ENCODE measurements at regions not wholly inside any gene's neighbourhood (a gene's known extent, or its start where the extent isn't known, plus 50 kb on each side); places are given as distances from the start of the nearest gene placed in this dataset.
A peak's percentile ranks its signal among the peaks of the same experiment; 100 is the strongest.

- DNase-seq, result no peak
Measured at GRCh38 chr12:91964501-91964900, 181.1 kb downstream of the BTG1 start.

- DNase-seq, result no peak
Measured at GRCh38 chr12:91959220-91959619, 186.4 kb downstream of the BTG1 start.

DNA sequence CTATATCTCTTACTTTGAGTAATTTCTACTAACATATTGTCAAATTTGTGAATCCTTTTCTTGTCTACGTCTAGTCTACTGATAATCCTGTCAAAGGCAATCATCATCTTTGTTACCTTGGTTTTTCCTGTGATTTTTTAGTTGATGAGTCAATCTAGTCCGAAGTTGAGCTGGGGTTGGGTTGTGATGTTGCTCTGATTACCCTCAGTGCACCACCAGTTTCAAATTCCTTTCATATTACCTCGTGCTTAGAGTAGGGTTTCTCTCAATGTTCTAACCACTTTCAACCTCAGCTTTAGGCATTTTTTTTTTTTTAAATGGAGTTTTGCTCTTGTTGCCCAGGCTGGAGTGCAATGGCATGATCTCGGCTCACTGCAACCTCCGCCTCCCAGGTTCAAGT is 186.8 kb downstream of the BTG1 start:
- no peak for DNase-seq

- DNase-seq, result no peak
Measured at GRCh38 chr12:91954747-91955146, 190.9 kb downstream of the BTG1 start.

DNA sequence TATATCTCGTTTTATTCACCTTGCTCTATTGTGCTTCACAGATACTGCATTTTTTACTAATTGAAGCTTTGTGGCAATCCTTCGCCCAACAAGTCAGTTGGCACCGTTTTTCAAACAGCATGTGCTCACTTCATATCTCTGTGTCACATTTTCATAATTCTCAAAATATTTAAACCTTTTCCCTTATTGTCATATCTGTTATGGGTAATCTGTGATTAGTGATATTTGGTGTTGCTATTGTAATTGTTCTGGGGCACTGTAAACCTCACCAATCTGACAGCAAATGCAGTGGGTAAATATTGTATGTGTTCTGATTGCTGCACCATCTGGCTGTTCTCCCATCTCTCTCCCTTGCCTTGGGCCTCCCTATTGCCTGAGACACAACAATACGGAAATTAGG is 191.3 kb downstream of the BTG1 start:
- DNase-seq, result no peak

- no peak for DNase-seq
Measured at GRCh38 chr12:91952916-91953315, 192.7 kb downstream of the BTG1 start.

GRCh38 chr12:91951571-91951970 is 194.1 kb downstream of the BTG1 start:
- no peak for DNase-seq

DNA sequence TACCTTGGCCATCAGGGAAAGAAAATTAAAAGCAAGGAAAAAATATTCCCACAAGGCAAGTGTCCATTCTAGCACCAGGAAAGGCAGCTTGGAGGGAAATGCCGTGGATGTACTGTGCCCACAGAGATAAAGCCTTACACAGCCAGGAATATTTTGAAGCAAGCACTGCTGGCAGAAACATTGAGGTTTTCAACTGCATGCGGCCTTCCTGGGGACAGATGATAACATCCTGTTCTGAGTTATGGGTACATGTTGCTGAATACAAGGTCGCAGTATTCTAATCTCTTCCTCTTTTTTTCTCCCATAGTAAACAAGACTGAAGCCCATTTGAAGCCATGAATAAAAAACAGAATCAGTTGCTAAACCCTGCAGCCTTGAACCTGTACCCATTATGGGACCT is 197.1 kb downstream of the BTG1 start:
- peak; percentile 47 for DNase-seq

DNA sequence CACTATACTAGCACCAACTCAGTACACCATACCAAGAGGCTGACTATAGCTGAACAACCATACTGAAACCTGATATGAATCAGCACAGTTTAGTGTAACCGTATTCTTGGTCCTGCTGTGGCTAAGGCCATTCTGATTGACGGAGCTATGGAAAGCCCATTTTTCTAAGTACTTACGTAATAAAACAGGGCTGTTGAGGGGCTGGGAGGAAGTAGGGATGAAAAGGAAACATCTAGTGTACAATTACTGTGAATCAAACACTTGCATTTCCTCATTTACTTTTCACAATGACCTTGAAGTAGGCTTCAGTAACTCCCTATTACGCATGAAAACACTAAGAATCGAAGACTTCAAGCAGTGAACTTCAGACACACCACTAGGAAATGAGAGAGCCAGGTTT is 198.2 kb downstream of the BTG1 start:
- DNase-seq, result no peak

- DNase-seq, result no peak
Measured at GRCh38 chr12:91944637-91945036, 201.0 kb downstream of the BTG1 start.

GRCh38 chr12:91940826-91941570 is 204.6 kb downstream of the BTG1 start:
- DNase-seq, result no peak

- no peak for DNase-seq
Measured at GRCh38 chr12:91940322-91940721, 205.3 kb downstream of the BTG1 start.

DNA sequence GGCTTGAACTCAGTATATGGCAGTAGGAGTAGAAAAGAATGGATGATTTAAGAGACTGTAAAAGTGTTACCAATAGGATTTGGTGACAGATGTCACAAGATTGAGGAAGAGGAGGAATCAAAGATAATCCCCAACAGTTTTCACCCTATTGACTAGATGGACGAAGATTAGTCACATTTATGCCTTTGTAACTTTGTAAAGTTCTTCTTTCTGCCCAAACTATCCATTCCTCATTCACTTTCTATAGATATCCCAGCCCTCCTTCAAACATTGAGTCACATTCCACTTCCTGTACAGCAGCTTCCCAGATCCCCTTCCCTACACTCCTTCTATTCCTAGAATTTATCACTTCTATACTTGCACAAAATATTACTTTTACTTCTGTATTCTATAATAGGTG is 207.9 kb downstream of the BTG1 start:
- DNase-seq, result no peak

DNA sequence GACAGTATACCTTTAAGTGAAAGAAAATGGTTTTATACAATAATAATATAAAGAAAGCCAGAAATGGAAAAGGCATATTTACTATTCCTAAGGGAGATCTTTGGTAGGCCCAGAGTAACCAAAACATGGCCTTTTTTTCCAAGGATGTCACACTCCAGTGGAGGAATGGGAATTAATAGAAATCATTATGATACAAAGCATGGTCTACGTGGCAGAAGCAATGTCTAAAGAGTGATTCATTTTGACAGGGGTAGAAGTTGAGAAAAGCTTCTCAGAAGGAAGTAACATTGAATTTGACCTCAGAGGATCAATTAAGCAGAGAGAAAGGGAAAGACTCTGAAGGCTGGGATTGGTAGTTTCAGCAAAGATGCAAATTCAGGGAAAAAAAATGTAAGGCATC is 208.6 kb downstream of the BTG1 start:
- no peak for DNase-seq

DNA sequence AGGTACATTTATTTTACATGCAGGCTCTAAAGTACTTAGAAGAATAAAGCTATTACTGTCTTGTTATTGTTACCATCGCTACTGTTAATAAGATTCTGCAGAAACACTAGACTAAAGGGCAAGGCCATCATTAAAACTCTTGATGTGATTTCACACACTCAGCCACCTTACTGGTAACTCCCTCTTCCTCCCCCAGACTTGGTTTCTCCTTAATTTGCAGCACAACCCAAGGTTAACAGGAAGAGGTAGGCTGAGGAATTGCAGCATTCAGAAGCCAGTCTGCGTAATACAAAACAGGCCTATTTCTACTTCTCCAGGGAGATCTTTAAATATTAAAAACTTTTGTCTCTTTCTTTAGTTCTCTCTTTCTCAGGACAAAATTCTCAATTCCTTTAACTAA is 210.3 kb downstream of the BTG1 start:
- DNase-seq, result no peak

GRCh38 chr12:91931111-91931510 is 214.5 kb downstream of the BTG1 start:
- DNase-seq, result no peak

- DNase-seq, result no peak
Measured at GRCh38 chr12:91928501-91928900, 217.1 kb downstream of the BTG1 start.

- peak; percentile 72 for DNase-seq
Measured at GRCh38 chr12:91926848-91927247, 218.8 kb downstream of the BTG1 start.

DNA sequence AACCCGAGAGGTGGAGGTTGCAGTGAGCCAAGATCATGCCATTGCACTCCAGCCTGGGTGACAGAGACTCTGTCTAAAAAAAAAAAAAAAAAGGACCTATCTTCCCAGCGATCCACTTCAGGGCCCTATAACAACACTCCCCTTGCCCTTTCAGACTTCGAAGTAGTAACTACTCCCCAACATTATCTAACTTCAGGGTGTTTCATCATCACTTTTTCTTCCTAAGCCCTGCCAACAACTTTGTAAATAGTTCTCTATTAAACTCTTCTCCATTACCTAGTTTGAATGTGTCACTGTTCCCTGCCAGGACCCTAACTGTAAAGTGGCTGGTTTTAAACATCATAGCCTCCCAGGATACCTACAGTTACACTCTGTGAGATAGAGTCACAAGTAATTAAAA is 220.8 kb downstream of the BTG1 start:
- DNase-seq, result no peak

GRCh38 chr12:91923864-91924263 is 221.8 kb downstream of the BTG1 start:
- no peak for DNase-seq

DNA sequence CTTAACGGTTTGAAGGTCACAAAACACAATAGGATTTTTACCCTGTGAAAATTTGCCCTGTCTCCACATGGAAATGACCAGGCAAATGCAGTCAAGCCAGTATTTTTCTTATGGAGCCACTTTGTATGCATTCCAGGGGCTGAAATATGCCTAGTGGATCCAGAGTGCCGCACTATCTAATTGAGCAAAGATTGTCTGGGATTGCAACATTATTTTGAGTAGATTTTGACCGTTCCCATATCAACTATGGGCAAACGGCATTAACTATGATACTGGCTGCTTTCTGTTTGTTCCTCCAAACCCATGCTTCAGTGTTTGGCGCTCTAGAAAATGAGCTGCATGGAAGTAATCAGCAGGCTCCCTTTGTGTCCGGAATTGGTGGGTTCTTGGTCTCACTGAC is 223.0 kb downstream of the BTG1 start:
- DNase-seq, result no peak

DNA sequence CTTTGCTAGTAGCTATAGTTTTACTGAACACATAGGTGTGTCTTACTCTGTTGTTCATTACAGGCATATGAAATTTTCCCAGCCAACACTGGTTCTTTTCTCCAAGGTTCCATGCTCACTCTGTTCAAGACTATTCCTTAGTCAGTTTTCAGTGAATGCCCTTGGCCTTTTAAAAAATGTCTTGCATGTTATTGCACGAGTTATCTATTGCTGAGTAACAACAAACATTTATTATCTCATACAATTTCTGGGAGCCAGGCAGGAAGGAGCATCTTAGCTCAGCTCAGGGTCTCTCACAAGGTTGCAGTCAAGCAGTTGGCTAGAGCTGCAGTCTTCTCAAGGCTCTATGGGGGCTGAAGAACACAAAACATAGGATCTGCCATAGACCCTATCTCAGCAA is 223.5 kb downstream of the BTG1 start:
- DNase-seq, result no peak

DNA sequence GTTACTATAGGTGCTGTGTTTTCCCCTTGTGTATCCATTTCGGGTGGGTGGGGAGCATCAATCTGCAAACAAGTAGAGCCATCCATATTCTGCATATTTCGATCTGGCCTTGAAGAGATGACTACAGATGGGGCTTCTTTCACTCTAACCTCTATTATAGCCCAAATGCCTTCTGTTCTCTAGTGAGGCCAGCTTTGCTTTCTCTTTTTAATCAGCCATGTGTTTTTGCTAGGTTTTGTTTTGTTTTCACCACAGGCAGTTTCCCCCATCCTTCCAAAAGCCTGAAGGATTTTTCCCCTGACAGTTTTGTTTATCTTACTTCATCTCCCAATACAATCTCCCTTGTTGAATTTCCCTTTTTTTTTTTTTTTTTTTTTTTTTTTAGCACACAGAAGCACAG is 224.1 kb downstream of the BTG1 start:
- no peak for DNase-seq

GRCh38 chr12:91920741-91921140 is 224.9 kb downstream of the BTG1 start:
- no peak for DNase-seq

- peak; percentile 5 for DNase-seq
Measured at GRCh38 chr12:91920276-91920675, 225.4 kb downstream of the BTG1 start.

Measured in dermis blood vessel endothelial cell (primary cell).